ENCODE measurements at regions not wholly inside any gene's neighbourhood (a gene's known extent, or its start where the extent isn't known, plus 50 kb on each side); places are given as distances from the start of the nearest gene placed in this dataset.
A peak's percentile ranks its signal among the peaks of the same experiment; 100 is the strongest.

DNA sequence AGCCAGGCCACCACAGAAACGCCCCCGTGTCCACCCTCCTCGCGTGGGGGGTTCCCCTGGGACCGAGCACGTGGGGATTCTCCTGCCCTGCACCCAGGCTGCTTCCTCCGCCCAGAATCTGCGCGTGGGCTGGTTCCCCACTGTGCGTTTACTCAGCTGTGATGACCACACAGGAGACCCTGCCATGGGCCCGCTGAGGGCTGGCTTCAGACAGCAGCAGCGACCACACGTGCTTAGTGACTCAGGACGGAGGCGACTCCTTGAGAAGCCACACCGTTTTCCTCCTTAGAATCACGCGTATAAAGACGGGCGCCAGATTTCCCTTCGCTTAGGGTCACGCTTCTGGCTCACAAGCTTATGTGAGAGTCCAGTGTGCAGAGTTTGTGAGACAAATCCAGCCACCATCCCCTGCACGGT lies 63.9 kb upstream of the PDE10A start (continued):
- TF ChIP-seq, protein P1, sequence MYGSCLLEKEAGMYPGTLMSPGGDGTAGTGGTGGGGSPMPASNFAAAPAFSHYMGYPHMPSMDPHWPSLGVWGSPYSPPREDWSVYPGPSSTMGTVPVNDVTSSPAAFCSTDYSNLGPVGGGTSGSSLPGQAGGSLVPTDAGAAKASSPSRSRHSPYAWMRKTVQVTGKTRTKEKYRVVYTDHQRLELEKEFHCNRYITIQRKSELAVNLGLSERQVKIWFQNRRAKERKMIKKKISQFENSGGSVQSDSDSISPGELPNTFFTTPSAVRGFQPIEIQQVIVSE (CRISPR knock-in tag; IDR thresholded peaks at IDR 0.05; ENCODE audit: borderline replicate concordance), result no peak
- TF ChIP-seq FOXJ3 (CRISPR knock-in tag; IDR thresholded peaks at IDR 0.05; ENCODE audit: borderline replicate concordance), result no peak
- TF ChIP-seq CREM (CRISPR knock-in tag; IDR thresholded peaks at IDR 0.05), result no peak
- TF ChIP-seq GABPB1 (CRISPR knock-in tag; IDR thresholded peaks at IDR 0.05), result no peak

DNA sequence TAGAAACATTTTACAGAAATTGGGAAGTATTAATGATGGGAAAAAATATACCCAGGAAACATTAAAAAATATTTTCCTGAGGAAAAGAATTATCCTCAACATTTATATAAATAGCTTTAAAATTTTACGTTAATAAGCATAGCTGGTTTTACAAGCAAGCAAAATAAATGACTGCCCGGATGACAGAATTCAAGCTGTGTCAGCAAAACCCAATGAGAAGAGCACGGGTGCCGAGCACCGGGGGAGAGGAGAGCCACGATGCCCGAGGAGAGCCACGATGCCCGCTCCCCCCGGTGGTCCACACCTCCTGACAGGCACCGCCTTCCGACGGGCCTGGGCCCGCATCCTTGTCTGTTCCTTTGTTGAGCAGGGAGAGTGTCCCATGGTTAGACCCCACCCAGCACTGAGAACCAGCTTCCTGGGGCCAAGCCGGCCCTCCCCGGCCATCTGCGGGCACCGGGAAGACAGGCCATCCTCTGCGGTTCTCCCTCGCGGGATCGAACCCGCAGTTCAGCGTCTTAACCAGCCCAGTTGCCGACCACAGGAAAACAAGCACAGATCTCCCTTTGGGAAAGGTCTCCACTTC lies 63.3 kb upstream of the PDE10A start:
- ChIA-PET POLR2A (no interaction called here), CTCF (interaction anchor here (0.9 to 4.0 kb wide), 5 partner anchors 116 to 380 kb away, joined by 3 to 20 read pairs (median 8); no protein-coding TSS in a partner anchor)
- Mint-ChIP-seq H3K36me3 (no peaks in the 10 kb centered on the region), H3K9me3 (no peaks in the 10 kb centered on the region), H3K27ac (no peak overlapping the region), H3K4me1 (peaks cover 10% of the 10 kb centered on the region), H3K4me3 (no peak overlapping the region), H3K27me3 (ENCODE audit: low read depth) (no peaks in the 10 kb centered on the region; the same call in 1 of the 2 replicates)
- ATAC-seq, result no peak
- DNase-seq (ENCODE audit: low spot score), result no peak
- no peak for TF ChIP-seq GRHL2 (CRISPR knock-in tag; IDR thresholded peaks at IDR 0.05; ENCODE audit: insufficient replicate concordance, severe bottlenecking)
- TF ChIP-seq ETV6 (CRISPR knock-in tag; IDR thresholded peaks at IDR 0.05), result no peak
- TF ChIP-seq FOXJ3 (CRISPR knock-in tag; IDR thresholded peaks at IDR 0.05; ENCODE audit: borderline replicate concordance), result no peak
- TF ChIP-seq, protein P2, sequence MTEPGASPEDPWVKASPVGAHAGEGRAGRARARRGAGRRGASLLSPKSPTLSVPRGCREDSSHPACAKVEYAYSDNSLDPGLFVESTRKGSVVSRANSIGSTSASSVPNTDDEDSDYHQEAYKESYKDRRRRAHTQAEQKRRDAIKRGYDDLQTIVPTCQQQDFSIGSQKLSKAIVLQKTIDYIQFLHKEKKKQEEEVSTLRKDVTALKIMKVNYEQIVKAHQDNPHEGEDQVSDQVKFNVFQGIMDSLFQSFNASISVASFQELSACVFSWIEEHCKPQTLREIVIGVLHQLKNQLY (CRISPR knock-in tag; IDR thresholded peaks at IDR 0.05), result no peak
- TF ChIP-seq, protein P3, sequence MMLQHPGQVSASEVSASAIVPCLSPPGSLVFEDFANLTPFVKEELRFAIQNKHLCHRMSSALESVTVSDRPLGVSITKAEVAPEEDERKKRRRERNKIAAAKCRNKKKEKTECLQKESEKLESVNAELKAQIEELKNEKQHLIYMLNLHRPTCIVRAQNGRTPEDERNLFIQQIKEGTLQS (CRISPR knock-in tag; conservative IDR thresholded peaks at IDR 0.05), result no peak
- no peak for TF ChIP-seq TCF7 (CRISPR knock-in tag; IDR thresholded peaks at IDR 0.05; ENCODE audit: low read depth)
- TF ChIP-seq JUN (CRISPR knock-in tag; IDR thresholded peaks at IDR 0.05), result no peak
- TF ChIP-seq EMX1 (CRISPR knock-in tag; IDR thresholded peaks at IDR 0.05), result no peak
- no peak for TF ChIP-seq CREM (CRISPR knock-in tag; IDR thresholded peaks at IDR 0.05)
- no peak for TF ChIP-seq NR2C2 (CRISPR knock-in tag; IDR thresholded peaks at IDR 0.05)
- TF ChIP-seq ZNF138 (CRISPR knock-in tag; conservative IDR thresholded peaks at IDR 0.05), result no peak
- TF ChIP-seq MYBL2 (CRISPR knock-in tag; IDR thresholded peaks at IDR 0.05), result no peak

DNA sequence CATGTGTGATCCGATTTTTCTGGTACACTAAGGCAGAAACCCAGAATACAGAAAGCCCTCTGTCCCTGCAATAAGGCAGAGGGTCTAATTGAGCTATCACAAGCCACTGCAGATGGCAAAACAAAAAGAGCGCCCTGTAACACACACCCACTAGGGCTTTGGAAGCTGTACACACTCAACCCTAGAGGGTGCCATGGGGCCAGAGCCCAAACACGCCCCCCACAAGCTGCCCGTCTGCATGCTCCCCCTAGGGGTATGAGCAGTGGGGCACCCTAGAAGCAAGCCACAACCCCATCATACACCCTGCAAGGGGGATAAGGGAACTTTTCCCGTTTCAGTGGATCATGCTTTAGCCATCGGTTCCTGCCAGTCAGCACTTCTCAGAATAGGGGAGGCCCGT lies 62.2 kb upstream of the PDE10A start:
- DNase-seq (ENCODE audit: low spot score) (no peak), ATAC-seq (peak; percentile 62)
- POLR2A ChIA-PET, result no interaction called here
- Mint-ChIP-seq H3K4me3 (no peak overlapping the region), H3K27me3 (ENCODE audit: low read depth) (no peaks in the 10 kb centered on the region; the same call in 1 of the 2 replicates), H3K27ac (no peak overlapping the region), H3K36me3 (no peaks in the 10 kb centered on the region), H3K9me3 (no peaks in the 10 kb centered on the region), H3K4me1 (peaks cover 10% of the 10 kb centered on the region)
- CTCF ChIA-PET, result interaction anchor here (0.9 to 4.0 kb wide), 4 partner anchors 119 to 381 kb away, joined by 3 to 20 read pairs (median 12); no protein-coding TSS in a partner anchor
- no peak for TF ChIP-seq ZNF396 (CRISPR knock-in tag; IDR thresholded peaks at IDR 0.05; ENCODE audit: borderline replicate concordance)
- TF ChIP-seq NFE2L1 (CRISPR knock-in tag; IDR thresholded peaks at IDR 0.05), result no peak
- TF ChIP-seq, protein P4, sequence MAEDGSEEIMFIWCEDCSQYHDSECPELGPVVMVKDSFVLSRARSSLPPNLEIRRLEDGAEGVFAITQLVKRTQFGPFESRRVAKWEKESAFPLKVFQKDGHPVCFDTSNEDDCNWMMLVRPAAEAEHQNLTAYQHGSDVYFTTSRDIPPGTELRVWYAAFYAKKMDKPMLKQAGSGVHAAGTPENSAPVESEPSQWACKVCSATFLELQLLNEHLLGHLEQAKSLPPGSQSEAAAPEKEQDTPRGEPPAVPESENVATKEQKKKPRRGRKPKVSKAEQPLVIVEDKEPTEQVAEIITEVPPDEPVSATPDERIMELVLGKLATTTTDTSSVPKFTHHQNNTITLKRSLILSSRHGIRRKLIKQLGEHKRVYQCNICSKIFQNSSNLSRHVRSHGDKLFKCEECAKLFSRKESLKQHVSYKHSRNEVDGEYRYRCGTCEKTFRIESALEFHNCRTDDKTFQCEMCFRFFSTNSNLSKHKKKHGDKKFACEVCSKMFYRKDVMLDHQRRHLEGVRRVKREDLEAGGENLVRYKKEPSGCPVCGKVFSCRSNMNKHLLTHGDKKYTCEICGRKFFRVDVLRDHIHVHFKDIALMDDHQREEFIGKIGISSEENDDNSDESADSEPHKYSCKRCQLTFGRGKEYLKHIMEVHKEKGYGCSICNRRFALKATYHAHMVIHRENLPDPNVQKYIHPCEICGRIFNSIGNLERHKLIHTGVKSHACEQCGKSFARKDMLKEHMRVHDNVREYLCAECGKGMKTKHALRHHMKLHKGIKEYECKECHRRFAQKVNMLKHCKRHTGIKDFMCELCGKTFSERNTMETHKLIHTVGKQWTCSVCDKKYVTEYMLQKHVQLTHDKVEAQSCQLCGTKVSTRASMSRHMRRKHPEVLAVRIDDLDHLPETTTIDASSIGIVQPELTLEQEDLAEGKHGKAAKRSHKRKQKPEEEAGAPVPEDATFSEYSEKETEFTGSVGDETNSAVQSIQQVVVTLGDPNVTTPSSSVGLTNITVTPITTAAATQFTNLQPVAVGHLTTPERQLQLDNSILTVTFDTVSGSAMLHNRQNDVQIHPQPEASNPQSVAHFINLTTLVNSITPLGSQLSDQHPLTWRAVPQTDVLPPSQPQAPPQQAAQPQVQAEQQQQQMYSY (CRISPR knock-in tag; IDR thresholded peaks at IDR 0.05), result no peak
- TF ChIP-seq KAT7 (CRISPR knock-in tag; IDR thresholded peaks at IDR 0.05; ENCODE audit: borderline replicate concordance), result no peak
- TF ChIP-seq SP1 (CRISPR knock-in tag; conservative IDR thresholded peaks at IDR 0.05), result no peak
- no peak for TF ChIP-seq FOXK1 (CRISPR knock-in tag; IDR thresholded peaks at IDR 0.05)
- no peak for TF ChIP-seq ATF1 (CRISPR knock-in tag; IDR thresholded peaks at IDR 0.05)
- TF ChIP-seq, protein P5, sequence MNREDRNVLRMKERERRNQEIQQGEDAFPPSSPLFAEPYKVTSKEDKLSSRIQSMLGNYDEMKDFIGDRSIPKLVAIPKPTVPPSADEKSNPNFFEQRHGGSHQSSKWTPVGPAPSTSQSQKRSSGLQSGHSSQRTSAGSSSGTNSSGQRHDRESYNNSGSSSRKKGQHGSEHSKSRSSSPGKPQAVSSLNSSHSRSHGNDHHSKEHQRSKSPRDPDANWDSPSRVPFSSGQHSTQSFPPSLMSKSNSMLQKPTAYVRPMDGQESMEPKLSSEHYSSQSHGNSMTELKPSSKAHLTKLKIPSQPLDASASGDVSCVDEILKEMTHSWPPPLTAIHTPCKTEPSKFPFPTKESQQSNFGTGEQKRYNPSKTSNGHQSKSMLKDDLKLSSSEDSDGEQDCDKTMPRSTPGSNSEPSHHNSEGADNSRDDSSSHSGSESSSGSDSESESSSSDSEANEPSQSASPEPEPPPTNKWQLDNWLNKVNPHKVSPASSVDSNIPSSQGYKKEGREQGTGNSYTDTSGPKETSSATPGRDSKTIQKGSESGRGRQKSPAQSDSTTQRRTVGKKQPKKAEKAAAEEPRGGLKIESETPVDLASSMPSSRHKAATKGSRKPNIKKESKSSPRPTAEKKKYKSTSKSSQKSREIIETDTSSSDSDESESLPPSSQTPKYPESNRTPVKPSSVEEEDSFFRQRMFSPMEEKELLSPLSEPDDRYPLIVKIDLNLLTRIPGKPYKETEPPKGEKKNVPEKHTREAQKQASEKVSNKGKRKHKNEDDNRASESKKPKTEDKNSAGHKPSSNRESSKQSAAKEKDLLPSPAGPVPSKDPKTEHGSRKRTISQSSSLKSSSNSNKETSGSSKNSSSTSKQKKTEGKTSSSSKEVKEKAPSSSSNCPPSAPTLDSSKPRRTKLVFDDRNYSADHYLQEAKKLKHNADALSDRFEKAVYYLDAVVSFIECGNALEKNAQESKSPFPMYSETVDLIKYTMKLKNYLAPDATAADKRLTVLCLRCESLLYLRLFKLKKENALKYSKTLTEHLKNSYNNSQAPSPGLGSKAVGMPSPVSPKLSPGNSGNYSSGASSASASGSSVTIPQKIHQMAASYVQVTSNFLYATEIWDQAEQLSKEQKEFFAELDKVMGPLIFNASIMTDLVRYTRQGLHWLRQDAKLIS (CRISPR knock-in tag; IDR thresholded peaks at IDR 0.05; ENCODE audit: borderline replicate concordance), result no peak
- no peak for TF ChIP-seq PRRX2 (CRISPR knock-in tag; IDR thresholded peaks at IDR 0.05)
- TF ChIP-seq CBFB (CRISPR knock-in tag; IDR thresholded peaks at IDR 0.05; ENCODE audit: low read depth), result no peak
